ENCODE measurements at regions not wholly inside any gene's neighbourhood (a gene's known extent, or its start where the extent isn't known, plus 50 kb on each side); places are given as distances from the start of the nearest gene placed in this dataset.

GRCh38 chr3:41041899-41042298 lies 157.4 kb upstream of the CTNNB1 start:
- DNase-seq (ENCODE audit: low read depth), result no peak

GRCh38 chr3:41044523-41044922 lies 154.8 kb upstream of the CTNNB1 start:
- DNase-seq (ENCODE audit: low read depth), result no peak

GRCh38 chr3:41045491-41045890 lies 153.8 kb upstream of the CTNNB1 start:
- no peak for DNase-seq (ENCODE audit: low read depth)

GRCh38 chr3:41050144-41050543 lies 149.2 kb upstream of the CTNNB1 start:
- DNase-seq (ENCODE audit: low read depth), result no peak

- peak; percentile 30 for DNase-seq (ENCODE audit: low read depth)
These were observed 146.1 kb upstream of the CTNNB1 start for GRCh38 chr3:41053220-41053619.

GRCh38 chr3:41060106-41060505 lies 139.2 kb upstream of the CTNNB1 start:
- DNase-seq (ENCODE audit: low read depth), result no peak

GRCh38 chr3:41064070-41064469 lies 135.2 kb upstream of the CTNNB1 start:
- no peak for DNase-seq (ENCODE audit: low read depth)

- no peak for DNase-seq (ENCODE audit: low read depth)
These were observed 134.8 kb upstream of the CTNNB1 start for GRCh38 chr3:41064526-41064925.

- DNase-seq (ENCODE audit: low read depth), result no peak
These were observed 134.0 kb upstream of the CTNNB1 start for GRCh38 chr3:41065340-41065739.

GRCh38 chr3:41073190-41073589 lies 126.1 kb upstream of the CTNNB1 start:
- no peak for DNase-seq (ENCODE audit: low read depth)

- DNase-seq (ENCODE audit: low read depth), result no peak
These were observed 123.3 kb upstream of the CTNNB1 start for GRCh38 chr3:41075975-41076374.

- no peak for DNase-seq (ENCODE audit: low read depth)
These were observed 122.9 kb upstream of the CTNNB1 start for GRCh38 chr3:41076399-41076798.

GRCh38 chr3:41080141-41080540 lies 119.2 kb upstream of the CTNNB1 start:
- DNase-seq (ENCODE audit: low read depth), result no peak

- DNase-seq (ENCODE audit: low read depth), result no peak
These were observed 110.4 kb upstream of the CTNNB1 start for GRCh38 chr3:41088882-41089281.

GRCh38 chr3:41089566-41089965 lies 109.7 kb upstream of the CTNNB1 start:
- DNase-seq (ENCODE audit: low read depth), result no peak

- DNase-seq (ENCODE audit: low read depth), result no peak
These were observed 106.5 kb upstream of the CTNNB1 start for GRCh38 chr3:41092844-41093243.

- DNase-seq (ENCODE audit: low read depth), result no peak
These were observed 105.8 kb upstream of the CTNNB1 start for GRCh38 chr3:41093476-41093875.

GRCh38 chr3:41094351-41094750 lies 105.0 kb upstream of the CTNNB1 start:
- DNase-seq (ENCODE audit: low read depth), result no peak

GRCh38 chr3:41095702-41096101 lies 103.6 kb upstream of the CTNNB1 start:
- no peak for DNase-seq (ENCODE audit: low read depth)

- no peak for DNase-seq (ENCODE audit: low read depth)
These were observed 101.3 kb upstream of the CTNNB1 start for GRCh38 chr3:41097896-41098496.

- DNase-seq (ENCODE audit: low read depth), result no peak
These were observed 98.1 kb upstream of the CTNNB1 start for GRCh38 chr3:41101231-41101630.

GRCh38 chr3:41102053-41102556 lies 97.2 kb upstream of the CTNNB1 start:
- no peak for DNase-seq (ENCODE audit: low read depth)

GRCh38 chr3:41102750-41103149 lies 96.6 kb upstream of the CTNNB1 start:
- no peak for DNase-seq (ENCODE audit: low read depth)

- DNase-seq (ENCODE audit: low read depth), result no peak
These were observed 96.1 kb upstream of the CTNNB1 start for GRCh38 chr3:41103200-41103599.

- DNase-seq (ENCODE audit: low read depth), result no peak
These were observed 95.2 kb upstream of the CTNNB1 start for GRCh38 chr3:41104147-41104546.
